Pancreas (tissue), 10 donors: ENCODE measurements at regions not wholly inside any gene's neighbourhood (a gene's known extent, or its start where the extent isn't known, plus 50 kb on each side); places are given as distances from the start of the nearest gene placed in this dataset.

ENCODE experiments used
- ATAC-seq, 4 donors: fragments of 200-7000 bp; cut with Tn5 transposase; one replicate each; pipeline versions ENCODE4 v1.8.0 to v1.9.1; 2020; ENCODE audit warnings: mild to moderate bottlenecking in 4 of 4, moderate library complexity in 4 of 4
- DNase-seq, 6 donors: peaks; one replicate each; pipeline ENCODE4 v3.0.0-alpha.2; 2020
- FAIRE-seq: peaks from 2 replicates; lab custom pipeline; 2012; peaks lifted over from hg19 to GRCh38; lab: Jason Lieb, UNC
- H3K27ac ChIP-seq, 4 donors: fragments of 200-600 bp; sonication (generic); 1 replicate in 3 of 4; 2 replicates in 1 of 4; pipeline versions ENCODE4 v1.5.0 to v1.8.0; 2020
- H3K27me3 ChIP-seq, 4 donors: fragments of 200-600 bp; one replicate each; pipeline ENCODE4 v1.8.0; 2021
- H3K36me3 ChIP-seq, 3 donors: fragments of 200-600 bp; sonication (generic) in 1 of 3; one replicate each; pipeline versions ENCODE4 v1.5.0 to v1.8.0; 2020 to 2021
- H3K4me1 ChIP-seq, 3 donors: fragments of 200-600 bp; one replicate each; pipeline ENCODE4 v1.8.0; 2021
- H3K4me3 ChIP-seq, 4 donors: fragments of 200-600 bp; sonication (generic) in 2 of 4; one replicate each; pipeline versions ENCODE4 v1.5.0 to v1.8.0; 2020 to 2021
- H3K9me3 ChIP-seq, 4 donors: fragments of 200-600 bp; one replicate each; pipeline ENCODE4 v1.8.0; 2021
- WGBS, 2 donors: extraction: QIAGEN DNeasy Blood & Tissue Kit; methylation state at CpG; one replicate each; pipeline ENCODE4 v1.1.7; 2013; 5-methylcytosine and 5-hydroxymethylcytosine counted together
- intact Hi-C, 3 donors: fragments of 100-400 bp; cut with DNase I; formaldehyde crosslinking; loops; one replicate each; pipeline versions ENCODE4 v1.11.1 to v1.14.2; 2022
- TF ChIP-seq, protein P1 (sequence below), 4 donors: fragments of 200-600 bp; sonication (generic) in 3 of 4; IDR thresholded peaks; one replicate each; pipeline versions ENCODE4 v1.5.0 to v1.8.0; 2021; ENCODE audit warnings: antibody characterized with exemption in 4 of 4
- donor health status: healthy with polysubstance abuse.
- donor health status: DM: no; HTN: no; CAD: no; lungs with moderate emphysema.
- donor health status: DM: no; HTN: no; CAD: no.
- donor health status: control.
- donor health status: control.
- donor health status: Bipolar disorder and iron deficiency.
- donor health status: DM: yes; HTN: yes; CAD: no.
- donor health status: DM: no; HTN: no; CAD: no.
- donor health status: DM: no; HTN: no; CAD: no.
- donor health status: DM: yes; HTN: yes; CAD: no.

DNA sequence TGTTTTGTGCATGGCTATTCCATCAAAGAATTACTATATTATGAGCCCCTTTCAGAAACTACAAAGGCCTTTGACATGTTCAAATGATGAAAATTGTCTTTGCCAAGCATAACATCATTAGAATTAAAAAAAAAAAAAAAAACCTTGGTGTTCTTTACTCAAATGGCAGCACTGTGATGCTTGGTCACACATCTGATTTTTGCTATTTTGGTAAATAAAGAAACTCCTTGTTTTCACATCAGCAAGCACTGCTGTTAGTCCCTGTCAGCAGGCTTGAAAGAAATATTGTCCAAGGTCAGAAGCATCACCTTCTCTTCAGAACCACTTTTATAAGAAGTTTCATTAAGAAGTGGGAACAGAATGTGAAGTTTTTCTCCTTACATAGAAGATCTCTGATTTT is 537.3 kb downstream of the MFSD1 start:
- TF ChIP-seq, protein P1, sequence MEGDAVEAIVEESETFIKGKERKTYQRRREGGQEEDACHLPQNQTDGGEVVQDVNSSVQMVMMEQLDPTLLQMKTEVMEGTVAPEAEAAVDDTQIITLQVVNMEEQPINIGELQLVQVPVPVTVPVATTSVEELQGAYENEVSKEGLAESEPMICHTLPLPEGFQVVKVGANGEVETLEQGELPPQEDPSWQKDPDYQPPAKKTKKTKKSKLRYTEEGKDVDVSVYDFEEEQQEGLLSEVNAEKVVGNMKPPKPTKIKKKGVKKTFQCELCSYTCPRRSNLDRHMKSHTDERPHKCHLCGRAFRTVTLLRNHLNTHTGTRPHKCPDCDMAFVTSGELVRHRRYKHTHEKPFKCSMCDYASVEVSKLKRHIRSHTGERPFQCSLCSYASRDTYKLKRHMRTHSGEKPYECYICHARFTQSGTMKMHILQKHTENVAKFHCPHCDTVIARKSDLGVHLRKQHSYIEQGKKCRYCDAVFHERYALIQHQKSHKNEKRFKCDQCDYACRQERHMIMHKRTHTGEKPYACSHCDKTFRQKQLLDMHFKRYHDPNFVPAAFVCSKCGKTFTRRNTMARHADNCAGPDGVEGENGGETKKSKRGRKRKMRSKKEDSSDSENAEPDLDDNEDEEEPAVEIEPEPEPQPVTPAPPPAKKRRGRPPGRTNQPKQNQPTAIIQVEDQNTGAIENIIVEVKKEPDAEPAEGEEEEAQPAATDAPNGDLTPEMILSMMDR (IDR thresholded peaks at IDR 0.05) = no peak
- Histone ChIP-seq H3K4me3 (no peak overlapping the region), H3K27ac (no peak overlapping the region), H3K9me3 (no peaks in the 10 kb centered on the region), H3K4me1 (no peaks in the 10 kb centered on the region), H3K36me3 (no peaks in the 10 kb centered on the region), H3K27me3 (no peaks in the 10 kb centered on the region)
- DNase-seq = no peak
- intact Hi-C loops = no loop called here
- FAIRE-seq = no peak
- no peak for ATAC-seq

DNA sequence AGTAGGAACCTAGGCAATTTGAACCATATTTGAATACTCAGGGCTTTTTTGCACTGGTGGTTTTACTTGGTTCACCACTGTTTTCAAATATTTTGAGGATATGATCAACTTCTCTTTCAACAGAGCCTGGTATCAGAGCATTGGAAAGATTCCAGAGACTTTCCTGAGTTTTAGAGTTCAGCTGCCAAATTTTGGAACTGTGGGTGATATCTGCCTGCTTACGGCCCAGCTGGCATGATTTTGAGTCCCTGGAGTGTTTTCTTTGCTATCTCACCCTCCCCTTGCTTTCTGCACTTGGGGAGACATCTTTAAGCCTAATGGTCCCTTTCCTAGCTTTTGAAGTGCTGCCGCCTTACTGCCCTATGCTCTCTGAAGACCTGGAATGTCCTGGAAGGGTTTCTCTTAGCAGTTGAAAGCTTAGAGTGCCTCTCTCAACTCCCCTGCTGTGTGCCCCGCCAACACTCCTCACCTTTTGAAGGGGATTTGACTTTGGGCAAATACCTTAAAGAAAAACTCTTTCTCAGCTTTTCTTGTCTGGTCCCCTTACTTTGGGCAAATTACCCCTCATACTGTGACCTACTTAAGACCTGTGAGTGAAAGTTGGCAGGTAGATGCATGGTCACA is 539.1 kb downstream of the MFSD1 start:
- ATAC-seq (no peak), DNase-seq (no peak), FAIRE-seq (no peak)
- Histone ChIP-seq H3K9me3 (no peaks in the 10 kb centered on the region), H3K36me3 (no peaks in the 10 kb centered on the region), H3K27me3 (no peaks in the 10 kb centered on the region), H3K4me1 (no peaks in the 10 kb centered on the region), H3K27ac (no peak overlapping the region), H3K4me3 (no peak overlapping the region)
- 33 to 36% methylated on average over 3 of the region's 3 CpGs for WGBS, 2 donors
- intact Hi-C loops = no loop called here
- TF ChIP-seq, protein P1 (IDR thresholded peaks at IDR 0.05) = no peak

DNA sequence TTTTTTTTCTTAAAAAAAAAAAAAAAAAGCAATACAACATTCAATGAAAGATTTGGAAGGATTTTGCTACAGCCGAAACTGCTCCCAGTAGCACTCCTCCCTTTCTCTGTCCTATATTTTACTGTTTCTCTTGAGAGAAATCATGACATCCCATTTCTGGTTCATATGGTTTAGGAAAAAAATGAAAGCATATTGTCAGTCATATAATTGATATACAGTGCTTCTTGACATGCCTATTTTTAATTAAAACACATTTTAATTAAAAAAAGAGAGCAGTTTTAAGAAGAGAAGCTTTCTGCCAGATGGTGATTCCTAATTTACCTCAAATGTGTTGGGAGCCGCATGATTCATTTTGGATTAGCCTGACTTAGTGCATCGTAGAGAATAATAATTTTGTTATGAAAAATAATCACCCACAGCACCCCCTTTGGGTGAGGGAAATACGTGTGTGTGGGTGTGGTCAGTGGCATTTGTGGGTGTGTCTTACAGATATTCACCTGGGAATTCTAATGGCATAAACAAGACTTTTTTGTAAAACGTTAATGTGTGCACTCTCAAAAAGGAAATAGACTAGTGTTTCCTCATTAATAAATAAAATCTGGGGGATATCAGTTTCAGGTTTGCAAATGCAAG is 544.5 kb downstream of the MFSD1 start:
- H3K4me3 ChIP-seq = no peak overlapping the region
- DNase-seq (no peak), ATAC-seq (no peak), FAIRE-seq (no peak)
- intact Hi-C loops = no loop called here
- H3K27ac ChIP-seq = no peak overlapping the region
- no peaks in the 10 kb centered on the region for H3K36me3 ChIP-seq
- WGBS, 2 donors = 60 to 70% methylated on average over 5 of the region's 5 CpGs
- TF ChIP-seq, protein P1 (IDR thresholded peaks at IDR 0.05) = no peak
- no peaks in the 10 kb centered on the region for H3K4me1 ChIP-seq
- no peaks in the 10 kb centered on the region for H3K9me3 ChIP-seq
- no peaks in the 10 kb centered on the region for H3K27me3 ChIP-seq

DNA sequence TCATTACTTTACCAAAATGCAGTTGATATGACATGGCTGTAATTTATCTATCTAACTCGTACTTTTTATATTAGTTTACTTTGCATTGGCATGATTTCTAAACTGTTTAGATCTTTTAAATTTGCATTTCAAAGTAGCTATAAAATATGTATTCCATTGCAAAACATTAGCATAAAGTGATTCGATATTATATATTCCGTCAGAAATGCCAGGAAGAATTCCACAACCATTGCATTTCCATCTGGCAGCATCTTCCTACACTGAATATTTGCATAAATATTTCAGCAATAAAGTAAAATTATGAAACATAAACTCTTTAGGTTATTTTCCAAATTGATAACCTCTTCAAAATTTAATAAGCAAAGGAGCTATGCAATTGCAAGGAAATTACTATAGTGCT is 546.6 kb downstream of the MFSD1 start:
- no peak for ATAC-seq
- DNase-seq = no peak
- no peak for FAIRE-seq
- no peaks in the 10 kb centered on the region for H3K4me1 ChIP-seq
- H3K27me3 ChIP-seq = no peaks in the 10 kb centered on the region
- intact Hi-C loops = no loop called here
- no peaks in the 10 kb centered on the region for H3K36me3 ChIP-seq
- H3K9me3 ChIP-seq = no peaks in the 10 kb centered on the region
- no peak overlapping the region for H3K4me3 ChIP-seq
- no peak overlapping the region for H3K27ac ChIP-seq
- WGBS, 2 donors = 55 to 57% methylated on average over 3 of the region's 3 CpGs
- TF ChIP-seq, protein P1 (IDR thresholded peaks at IDR 0.05) = no peak

DNA sequence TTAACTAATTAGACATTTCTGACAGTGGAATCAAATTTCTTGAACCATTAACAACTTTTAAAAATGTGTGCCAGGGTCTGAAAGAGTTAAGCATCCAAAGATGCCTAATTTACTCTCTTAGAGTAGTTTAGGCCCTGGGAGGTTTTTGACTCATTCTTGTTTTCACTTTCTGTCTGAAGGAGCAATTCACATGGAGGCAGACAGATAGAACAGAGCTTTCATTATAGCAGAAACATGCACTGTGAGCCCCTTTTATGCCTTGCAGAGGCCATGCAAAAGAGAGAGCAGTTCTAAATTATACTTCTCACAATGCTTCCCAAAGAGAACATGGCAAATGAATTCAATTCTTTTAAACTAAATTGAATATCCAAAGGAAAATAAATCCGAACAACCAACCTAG is 554.8 kb downstream of the MFSD1 start:
- Histone ChIP-seq H3K4me3 (no peak overlapping the region), H3K27ac (no peak overlapping the region), H3K36me3 (no peaks in the 10 kb centered on the region), H3K4me1 (no peaks in the 10 kb centered on the region), H3K27me3 (no peaks in the 10 kb centered on the region), H3K9me3 (no peaks in the 10 kb centered on the region)
- FAIRE-seq = no peak
- WGBS, 2 donors = 41 to 49% methylated on average over 1 of the region's 1 CpG
- DNase-seq = no peak
- TF ChIP-seq, protein P1 (IDR thresholded peaks at IDR 0.05) = no peak
- intact Hi-C loops = no loop called here
- ATAC-seq = no peak
